H1 (cell line): ENCODE measurements at regions not wholly inside any gene's neighbourhood (a gene's known extent, or its start where the extent isn't known, plus 50 kb on each side); places are given as distances from the start of the nearest gene placed in this dataset.
A peak's percentile ranks its signal among the peaks of the same experiment; 100 is the strongest.

ENCODE experiments used
- CTCF ChIA-PET: fragments of 300-600 bp; sonication (Branson Sonifier 250); formaldehyde crosslinking; loops from one replicate; lab custom pipeline; 2021; ENCODE audit not compliant: partially characterized antibody; lab: Charles Lee
- POLR2A ChIA-PET: fragments of 300-600 bp; sonication (Branson Sonifier 250); formaldehyde crosslinking; loops from one replicate; lab custom pipeline; 2021; ENCODE audit warnings: inconsistent platforms; ENCODE audit not compliant: partially characterized antibody; lab: Charles Lee
- DNase-seq, 2 experiments: peaks; one replicate each; pipeline versions ENCODE4 v3.0.0 to v3.0.0-alpha.2; 2010 to 2022; ENCODE audit warnings: low spot score in 2 of 2, low read depth in 1 of 2, mixed read lengths in 1 of 2
- FAIRE-seq: peaks from 2 replicates; lab custom pipeline; 2011; peaks lifted over from hg19 to GRCh38; lab: Jason Lieb, UNC
- H2AFZ ChIP-seq: 2 replicates; pipeline ENCODE4 v1.8.1; 2012; ENCODE audit warnings: low read length, inconsistent platforms
- H2AK5ac ChIP-seq: 2 replicates; pipeline ENCODE4 v1.6.1; 2013; ENCODE audit warnings: low read depth, low read length
- H2BK120ac ChIP-seq: replicated peaks from 2 replicates; pipeline ENCODE3; 2013; ENCODE audit warnings: low read depth, low read length, inconsistent platforms
- H2BK12ac ChIP-seq: 2 replicates; pipeline ENCODE4 v1.6.1; 2013; ENCODE audit warnings: low read depth, low read length
- H2BK15ac ChIP-seq: 2 replicates; pipeline ENCODE4 v1.6.1; 2013; ENCODE audit warnings: low read length
- H2BK20ac ChIP-seq: 2 replicates; pipeline ENCODE4 v1.6.1; 2013; ENCODE audit warnings: low read length
- H2BK5ac ChIP-seq: 2 replicates; pipeline ENCODE4 v1.6.1; 2013; ENCODE audit warnings: low read depth, low read length
- H3K14ac ChIP-seq: 2 replicates; pipeline ENCODE4 v1.6.1; 2013; ENCODE audit warnings: inconsistent platforms; ENCODE audit not compliant: insufficient read length
- H3K18ac ChIP-seq: 2 replicates; pipeline ENCODE4 v1.6.1; 2013; ENCODE audit warnings: low read length; ENCODE audit errors: extremely low read depth
- H3K23ac ChIP-seq: 2 replicates; pipeline ENCODE4 v1.6.1; 2013; ENCODE audit warnings: inconsistent platforms; ENCODE audit not compliant: insufficient read length
- H3K23me2 ChIP-seq: 2 replicates; pipeline ENCODE4 v1.6.1; 2013; ENCODE audit warnings: low read depth, low read length
- H3K27ac ChIP-seq: 2 replicates; pipeline ENCODE4 v1.6.1; 2011; ENCODE audit warnings: low read depth, low read length, inconsistent platforms
- H3K27me3 ChIP-seq, 4 experiments: replicated peaks in 1 of 4; 1 replicate in 1 of 4; 2 replicates in 3 of 4; pipeline versions ENCODE4 v1.6.1 to v1.8.1; 2011 to 2013; ENCODE audit warnings: low read length in 3 of 4, mild to moderate bottlenecking in 3 of 4, inconsistent platforms in 2 of 4, mixed read lengths in 2 of 4, moderate library complexity in 1 of 4; ENCODE audit not compliant: control insufficient read depth in 3 of 4, insufficient read depth in 3 of 4; ENCODE audit errors: extremely low read depth in 1 of 4
- H3K36me3 ChIP-seq, 4 experiments: 2 replicates each; pipeline versions ENCODE4 v1.6.1 to v1.8.1; 2011 to 2013; ENCODE audit warnings: mild to moderate bottlenecking in 4 of 4, low read length in 3 of 4, moderate library complexity in 2 of 4, control low read depth in 1 of 4, inconsistent platforms in 1 of 4; ENCODE audit not compliant: insufficient read depth in 4 of 4, control insufficient read depth in 2 of 4
- H3K4ac ChIP-seq: replicated peaks from 2 replicates; pipeline ENCODE3; 2013; ENCODE audit warnings: low read length, low read depth, mixed read lengths, inconsistent platforms; ENCODE audit not compliant: insufficient read length
- H3K4me1 ChIP-seq, 4 experiments: replicated peaks in 1 of 4; 1 replicate in 1 of 4; 2 replicates in 3 of 4; pipeline versions ENCODE4 v1.6.1 to v1.8.1; 2011 to 2013; ENCODE audit warnings: low read length in 3 of 4, inconsistent platforms in 2 of 4, mixed read lengths in 1 of 4; ENCODE audit not compliant: insufficient read depth in 4 of 4, control insufficient read depth in 3 of 4
- H3K4me2 ChIP-seq, 2 experiments: 2 replicates each; pipeline versions ENCODE4 v1.6.1 to v1.8.1; 2011 to 2013; ENCODE audit warnings: low read depth in 2 of 2, low read length in 2 of 2, control low read depth in 1 of 2, inconsistent platforms in 1 of 2, mild to moderate bottlenecking in 1 of 2; ENCODE audit not compliant: insufficient read depth in 1 of 2
- H3K4me3 ChIP-seq, 4 experiments: fragments of 200-600, 300-600 bp in 1 of 4; sonication (generic), shearing (Covaris generic), sonication (Bioruptor Twin) in 1 of 4; 2 replicates each; pipeline versions ENCODE4 v1.5.1 to v1.8.1; 2011 to 2016; ENCODE audit warnings: low read length in 4 of 4, low read depth in 3 of 4, control low read depth in 2 of 4, inconsistent platforms in 2 of 4, mild to moderate bottlenecking in 2 of 4, mixed read lengths in 1 of 4, moderate library complexity in 1 of 4; ENCODE audit not compliant: insufficient read depth in 2 of 4; ENCODE audit errors: extremely low read depth in 1 of 4
- H3K56ac ChIP-seq: replicated peaks from 2 replicates; pipeline ENCODE3; 2013; ENCODE audit warnings: low read depth, mild to moderate bottlenecking, mixed read lengths, low read length, inconsistent platforms; ENCODE audit not compliant: insufficient read length
- H3K79me1 ChIP-seq: 2 replicates; pipeline ENCODE4 v1.6.1; 2013; ENCODE audit warnings: low read depth, low read length, control low read depth
- H3K79me2 ChIP-seq, 2 experiments: 2 replicates each; pipeline versions ENCODE4 v1.6.1 to v1.8.1; 2012 to 2013; ENCODE audit warnings: low read length in 2 of 2, mild to moderate bottlenecking in 2 of 2, inconsistent platforms in 1 of 2; ENCODE audit not compliant: insufficient read depth in 2 of 2, control insufficient read depth in 1 of 2
- H3K9ac ChIP-seq, 4 experiments: replicated peaks in 1 of 4; 1 replicate in 1 of 4; 2 replicates in 3 of 4; pipeline versions ENCODE4 v1.6.1 to v1.8.1; 2011 to 2013; ENCODE audit warnings: low read depth in 3 of 4, low read length in 3 of 4, control low read depth in 2 of 4, mild to moderate bottlenecking in 2 of 4, moderate library complexity in 2 of 4, inconsistent platforms in 1 of 4; ENCODE audit errors: extremely low read depth in 1 of 4
- H3K9me3 ChIP-seq, 2 experiments: 2 replicates each; pipeline versions ENCODE4 v1.6.1 to v1.8.1; 2012 to 2013; ENCODE audit warnings: mild to moderate bottlenecking in 2 of 2, moderate library complexity in 2 of 2, control low read depth in 1 of 2, inconsistent platforms in 1 of 2, low read depth in 1 of 2, low read length in 1 of 2, mixed read lengths in 1 of 2; ENCODE audit not compliant: insufficient read depth in 2 of 2
- H4K20me1 ChIP-seq, 2 experiments: replicated peaks in 1 of 2; 2 replicates each; pipeline versions ENCODE3 to v1.8.1; 2011 to 2013; ENCODE audit warnings: inconsistent platforms in 2 of 2, low read length in 2 of 2, mild to moderate bottlenecking in 1 of 2; ENCODE audit not compliant: insufficient read depth in 2 of 2, control insufficient read depth in 1 of 2
- H4K5ac ChIP-seq: 2 replicates; pipeline ENCODE4 v1.6.1; 2013; ENCODE audit warnings: low read length, low read depth, mixed read lengths, inconsistent platforms; ENCODE audit not compliant: insufficient read length
- H4K8ac ChIP-seq: 2 replicates; pipeline ENCODE4 v1.8.0; 2013; ENCODE audit warnings: mild to moderate bottlenecking, moderate library complexity, low read length, inconsistent platforms; ENCODE audit not compliant: insufficient read depth; ENCODE audit errors: extremely low read depth
- H4K91ac ChIP-seq: replicated peaks from 2 replicates; pipeline ENCODE3; 2013; ENCODE audit warnings: low read length, mixed read lengths, inconsistent platforms; ENCODE audit not compliant: insufficient read length
- CBX5 ChIP-seq: fragments of 300-800, 300-1000 bp; sonication (generic); IDR thresholded peaks from 2 replicates; pipeline ENCODE4 v1.7.1; 2016; ENCODE audit warnings: antibody characterized with exemption, low read length, low read depth
- CEBPB ChIP-seq: IDR thresholded peaks from 2 replicates; pipeline ENCODE4 v1.6.1; 2012; ENCODE audit warnings: low read depth, low read length
- CHD2 ChIP-seq: IDR thresholded peaks from 2 replicates; pipeline ENCODE4 v1.6.1; 2012; ENCODE audit warnings: low read length, improper control_type of control experiment
- CREB1 ChIP-seq: IDR thresholded peaks from 2 replicates; pipeline ENCODE4 v1.6.1; 2012; ENCODE audit warnings: inconsistent platforms
- CTBP2 ChIP-seq: IDR thresholded peaks from 2 replicates; pipeline ENCODE4 v1.7.0; 2011; ENCODE audit warnings: borderline replicate concordance, mild to moderate bottlenecking, moderate library complexity, mixed read lengths, low read length; ENCODE audit not compliant: insufficient read depth, insufficient read length
- GTF2F1 ChIP-seq: IDR thresholded peaks from 2 replicates; pipeline ENCODE4 v1.6.1; 2012; ENCODE audit warnings: low read depth, low read length, improper control_type of control experiment, borderline replicate concordance
- JUND ChIP-seq: IDR thresholded peaks from 2 replicates; pipeline ENCODE4 v1.6.1; 2011; ENCODE audit warnings: mild to moderate bottlenecking, improper control_type of control experiment, low read length
- KDM1A ChIP-seq: fragments of 200-600, 300-600 bp; sonication (generic); IDR thresholded peaks from 2 replicates; pipeline ENCODE4 v1.7.1; 2016; ENCODE audit warnings: mild to moderate bottlenecking, low read length, borderline replicate concordance
- PHF8 ChIP-seq: fragments of 200-600 bp; sonication (generic); conservative IDR thresholded peaks from 2 replicates; pipeline ENCODE4 v1.7.1; 2012; ENCODE audit warnings: low read depth, mild to moderate bottlenecking, inconsistent platforms, low read length, moderate library complexity
- POU5F1 ChIP-seq: IDR thresholded peaks from 2 replicates; pipeline ENCODE4 v1.6.1; 2011; ENCODE audit warnings: low read depth, mild to moderate bottlenecking, low read length, moderate library complexity
- RBBP5 ChIP-seq: IDR thresholded peaks from 2 replicates; pipeline ENCODE4 v1.7.1; 2012; ENCODE audit warnings: low read depth, mild to moderate bottlenecking, inconsistent platforms, low read length, moderate library complexity, borderline replicate concordance
- RXRA ChIP-seq: IDR thresholded peaks from 2 replicates; pipeline ENCODE4 v1.6.1; 2011; ENCODE audit warnings: low read depth, mild to moderate bottlenecking, low read length, moderate library complexity; ENCODE audit not compliant: insufficient read depth
- SIN3A ChIP-seq, 2 experiments: IDR thresholded peaks in 1 of 2; conservative IDR thresholded peaks in 1 of 2; 2 replicates each; pipeline ENCODE4 v1.6.1; 2011 to 2012; ENCODE audit warnings: low read length in 2 of 2, improper control_type of control experiment in 1 of 2, low read depth in 1 of 2, mild to moderate bottlenecking in 1 of 2
- TCF12 ChIP-seq: IDR thresholded peaks from 2 replicates; pipeline ENCODE4 v1.6.1; 2011; ENCODE audit warnings: low read depth, mild to moderate bottlenecking, low read length
- TEAD4 ChIP-seq: IDR thresholded peaks from 2 replicates; pipeline ENCODE4 v1.6.1; 2012; ENCODE audit warnings: low read depth, low read length, inconsistent platforms, mixed read lengths
- whole genome bisulfite sequencing, 2 experiments: shearing (Covaris generic) in 1 of 2; methylation state at CpG; one replicate each; pipeline versions ENCODE4 v1.1.6 to v1.1.7; 2013 to 2015; ENCODE audit warnings: low lambda C conversion rate in 2 of 2, mixed read lengths in 2 of 2, inconsistent platforms in 1 of 2, low coverage in 1 of 2, missing lambda C conversion rate in 1 of 2; ENCODE audit not compliant: insufficient replicate concordance in 2 of 2, insufficient coverage in 1 of 2, insufficient read length in 1 of 2; ENCODE audit errors: extremely low coverage in 1 of 2, missing lambda C conversion rate in 1 of 2; 5-methylcytosine and 5-hydroxymethylcytosine counted together

DNA sequence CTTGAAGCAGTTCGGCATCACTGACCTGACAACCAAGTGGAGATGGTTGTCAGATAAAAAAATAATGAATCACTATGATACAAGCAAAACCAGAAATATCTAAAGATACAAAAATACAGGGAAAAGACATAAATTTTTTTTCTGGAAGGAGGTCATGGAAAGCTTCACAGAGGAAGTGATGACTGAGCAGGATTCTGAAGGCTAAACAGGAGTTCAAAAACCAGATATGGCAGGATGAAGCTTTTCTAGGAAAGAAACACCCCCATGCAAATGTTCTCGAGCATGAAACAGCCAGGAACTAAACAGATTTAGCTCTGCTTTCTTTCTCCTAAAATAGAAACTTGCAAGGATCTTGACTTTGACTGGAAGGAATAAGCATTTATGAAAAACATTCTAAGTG is 60.7 kb upstream of the IFNE start:
- no peak overlapping the region for H4K8ac ChIP-seq
- H4K5ac ChIP-seq: no peak overlapping the region
- no peak overlapping the region for H3K18ac ChIP-seq
- no peak overlapping the region for H3K4ac ChIP-seq
- no peak overlapping the region for H3K4me2 ChIP-seq
- H2AFZ ChIP-seq: no peak overlapping the region
- 83% methylated on average over 2 of the region's 2 CpGs; no CpG with 5 or more reads in 1 of the 2 experiments for WGBS, 2 experiments
- H3K4me1 ChIP-seq: no peaks in the 10 kb centered on the region
- peaks cover 0 to 11% of the 10 kb centered on the region in 2 experiments; a peak in 1 of 4 replicates for H3K9me3 ChIP-seq
- DNase-seq (no peak), FAIRE-seq (no peak)
- ChIA-PET POLR2A (no interaction called here), CTCF (interaction anchor here (2.2 kb wide), 1 partner anchor 17 kb away, joined by 5 read pairs; no protein-coding TSS in a partner anchor)
- H3K36me3 ChIP-seq: peaks cover 0 to 3% (median 0%) of the 10 kb centered on the region in 4 experiments; a peak in 1 of 8 replicates
- H3K79me1 ChIP-seq: no peaks in the 10 kb centered on the region
- no peak overlapping the region for H3K14ac ChIP-seq
- H2BK12ac ChIP-seq: no peak overlapping the region
- no peak overlapping the region for H2AK5ac ChIP-seq
- no peak overlapping the region for H3K56ac ChIP-seq
- H2BK15ac ChIP-seq: no peak overlapping the region
- no peak overlapping the region for H3K27ac ChIP-seq
- no peak overlapping the region for H2BK120ac ChIP-seq
- no peak overlapping the region for H2BK5ac ChIP-seq
- H3K23me2 ChIP-seq: no peaks in the 10 kb centered on the region
- peaks cover 0 to 15% of the 10 kb centered on the region in 2 experiments; a peak in 3 of 4 replicates for H3K79me2 ChIP-seq
- H3K23ac ChIP-seq: no peak overlapping the region
- no peak overlapping the region for H4K91ac ChIP-seq
- H3K9ac ChIP-seq: no peak overlapping the region
- no peaks in the 10 kb centered on the region for H4K20me1 ChIP-seq
- no peaks in the 10 kb centered on the region for H3K27me3 ChIP-seq
- no peak overlapping the region for H2BK20ac ChIP-seq
- TF ChIP-seq RBBP5 (no peak), KDM1A (no peak), CBX5 (no peak), SIN3A (conservative IDR thresholded peaks at IDR 0.05 in 1 of 2, IDR thresholded peaks at IDR 0.05 in 1 of 2; ENCODE audit: low read depth in 1 of 2, low read length in 2 of 2) (no peak), TEAD4 (no peak), RXRA (no peak), CEBPB (no peak), PHF8 (no peak), CTBP2 (no peak), GTF2F1 (no peak), TCF12 (no peak), CHD2 (no peak), CREB1 (no peak), JUND (no peak), POU5F1 (no peak)
- H3K4me3 ChIP-seq: peak overlapping the region in 1 of 4 experiments; percentile 11; a peak in 1 of 8 replicates
